Panc1 (cell line): ENCODE measurements at regions not wholly inside any gene's neighbourhood (a gene's known extent, or its start where the extent isn't known, plus 50 kb on each side); places are given as distances from the start of the nearest gene placed in this dataset.

Source experiments
- POLR2AphosphoS5 ChIP-seq: IDR thresholded peaks from 2 replicates; pipeline ENCODE4 v1.6.1; 2012; ENCODE audit warnings: mild to moderate bottlenecking, low read depth, low read length, moderate library complexity
- TF ChIP-seq, protein P1 (sequence below), 2 experiments: IDR thresholded peaks; 2 replicates each; pipeline ENCODE4 v1.6.1; 2011 to 2012; ENCODE audit warnings: low read depth in 2 of 2, control low read depth in 1 of 2, low read length in 1 of 2, mild to moderate bottlenecking in 1 of 2, moderate library complexity in 1 of 2; ENCODE audit not compliant: insufficient read depth in 1 of 2

GRCh38 chr15:31483053-31483985 lies 156.7 kb downstream of the KLF13 start:
- no peak for TF ChIP-seq POLR2AphosphoS5
- TF ChIP-seq, protein P1, sequence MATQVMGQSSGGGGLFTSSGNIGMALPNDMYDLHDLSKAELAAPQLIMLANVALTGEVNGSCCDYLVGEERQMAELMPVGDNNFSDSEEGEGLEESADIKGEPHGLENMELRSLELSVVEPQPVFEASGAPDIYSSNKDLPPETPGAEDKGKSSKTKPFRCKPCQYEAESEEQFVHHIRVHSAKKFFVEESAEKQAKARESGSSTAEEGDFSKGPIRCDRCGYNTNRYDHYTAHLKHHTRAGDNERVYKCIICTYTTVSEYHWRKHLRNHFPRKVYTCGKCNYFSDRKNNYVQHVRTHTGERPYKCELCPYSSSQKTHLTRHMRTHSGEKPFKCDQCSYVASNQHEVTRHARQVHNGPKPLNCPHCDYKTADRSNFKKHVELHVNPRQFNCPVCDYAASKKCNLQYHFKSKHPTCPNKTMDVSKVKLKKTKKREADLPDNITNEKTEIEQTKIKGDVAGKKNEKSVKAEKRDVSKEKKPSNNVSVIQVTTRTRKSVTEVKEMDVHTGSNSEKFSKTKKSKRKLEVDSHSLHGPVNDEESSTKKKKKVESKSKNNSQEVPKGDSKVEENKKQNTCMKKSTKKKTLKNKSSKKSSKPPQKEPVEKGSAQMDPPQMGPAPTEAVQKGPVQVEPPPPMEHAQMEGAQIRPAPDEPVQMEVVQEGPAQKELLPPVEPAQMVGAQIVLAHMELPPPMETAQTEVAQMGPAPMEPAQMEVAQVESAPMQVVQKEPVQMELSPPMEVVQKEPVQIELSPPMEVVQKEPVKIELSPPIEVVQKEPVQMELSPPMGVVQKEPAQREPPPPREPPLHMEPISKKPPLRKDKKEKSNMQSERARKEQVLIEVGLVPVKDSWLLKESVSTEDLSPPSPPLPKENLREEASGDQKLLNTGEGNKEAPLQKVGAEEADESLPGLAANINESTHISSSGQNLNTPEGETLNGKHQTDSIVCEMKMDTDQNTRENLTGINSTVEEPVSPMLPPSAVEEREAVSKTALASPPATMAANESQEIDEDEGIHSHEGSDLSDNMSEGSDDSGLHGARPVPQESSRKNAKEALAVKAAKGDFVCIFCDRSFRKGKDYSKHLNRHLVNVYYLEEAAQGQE (IDR thresholded peaks at IDR 0.05; ENCODE audit: insufficient read depth in 1 of 2, low read depth in 2 of 2, low read length in 1 of 2): no peak
